Activated T-cell treated with anti-CD3 and anti-CD28 coated beads for 24 hours (primary cell): ENCODE measurements at regions not wholly inside any gene's neighbourhood (a gene's known extent, or its start where the extent isn't known, plus 50 kb on each side); places are given as distances from the start of the nearest gene placed in this dataset.
"Not testable (repeated sequence)": the region's sequence is repeated elsewhere in the genome, so short reads cannot be mapped to it uniquely, and the experiment has no call there.

Source experiments
- DNase-seq: peaks from one replicate; pipeline ENCODE4 v3.0.0-alpha.2; 2020; ENCODE audit warnings: low read depth

GRCh38 chr6:168852376-168852884 lies 401.2 kb downstream of the THBS2 start:
- no peak for DNase-seq

GRCh38 chr6:168851460-168852375 lies 401.9 kb downstream of the THBS2 start:
- DNase-seq = no peak

GRCh38 chr6:168850027-168850736 lies 403.5 kb downstream of the THBS2 start:
- DNase-seq = not testable (repeated sequence)

- no peak for DNase-seq
Observed at GRCh38 chr6:168849459-168849858, 404.2 kb downstream of the THBS2 start.

- no peak for DNase-seq
Observed at GRCh38 chr6:168848797-168849196, 404.8 kb downstream of the THBS2 start.

- no peak for DNase-seq
Observed at GRCh38 chr6:168844821-168845609, 404.0 kb downstream of the SMOC2 start.

- DNase-seq = not testable (repeated sequence)
Observed at GRCh38 chr6:168842632-168843212, 401.7 kb downstream of the SMOC2 start.

GRCh38 chr6:168841609-168842278 lies 400.8 kb downstream of the SMOC2 start:
- DNase-seq = no peak

GRCh38 chr6:168840932-168841331 lies 399.9 kb downstream of the SMOC2 start:
- not testable (repeated sequence) for DNase-seq

- DNase-seq = not testable (repeated sequence)
Observed at GRCh38 chr6:168840299-168840698, 399.3 kb downstream of the SMOC2 start.

- no peak for DNase-seq
Observed at GRCh38 chr6:168838037-168838399, 397.0 kb downstream of the SMOC2 start.

GRCh38 chr6:168837254-168838036 lies 396.5 kb downstream of the SMOC2 start:
- no peak for DNase-seq

- DNase-seq = no peak
Observed at GRCh38 chr6:168835991-168836390, 395.0 kb downstream of the SMOC2 start.

GRCh38 chr6:168834801-168835200 lies 393.8 kb downstream of the SMOC2 start:
- DNase-seq = no peak

- DNase-seq = no peak
Observed at GRCh38 chr6:168834042-168834587, 393.1 kb downstream of the SMOC2 start.

GRCh38 chr6:168828800-168829199 lies 387.8 kb downstream of the SMOC2 start:
- DNase-seq = no peak

GRCh38 chr6:168828035-168828434 lies 387.1 kb downstream of the SMOC2 start:
- DNase-seq = no peak

GRCh38 chr6:168827586-168827871 lies 386.5 kb downstream of the SMOC2 start:
- no peak for DNase-seq

- DNase-seq = no peak
Observed at GRCh38 chr6:168826726-168827585, 386.0 kb downstream of the SMOC2 start.

- DNase-seq = no peak
Observed at GRCh38 chr6:168826078-168826390, 385.1 kb downstream of the SMOC2 start.
